H9 (cell line): ENCODE measurements at regions not wholly inside any gene's neighbourhood (a gene's known extent, or its start where the extent isn't known, plus 50 kb on each side); places are given as distances from the start of the nearest gene placed in this dataset.

ENCODE experiments used
- DNase-seq: peaks from one replicate; pipeline ENCODE4 v3.0.0-alpha.2; 2017
- H2AFZ ChIP-seq: one replicate; pipeline ENCODE4 v1.6.1; 2013; ENCODE audit warnings: mild to moderate bottlenecking, low read length, control low read depth, moderate library complexity
- H2AK5ac ChIP-seq: 2 replicates; pipeline ENCODE4 v1.6.1; 2013; ENCODE audit warnings: low read length, control low read depth, mixed read lengths; ENCODE audit not compliant: insufficient read length
- H2BK120ac ChIP-seq: one replicate; pipeline ENCODE4 v1.6.1; 2013; ENCODE audit warnings: low read depth, mild to moderate bottlenecking, low read length, control low read depth, inconsistent platforms; ENCODE audit not compliant: poor library complexity, severe bottlenecking
- H2BK12ac ChIP-seq: 2 replicates; pipeline ENCODE4 v1.6.1; 2013; ENCODE audit warnings: low read length, control low read depth, mixed read lengths, low read depth; ENCODE audit not compliant: insufficient read length
- H2BK15ac ChIP-seq: 2 replicates; pipeline ENCODE4 v1.6.1; 2013; ENCODE audit warnings: low read depth, low read length, control low read depth
- H2BK20ac ChIP-seq: one replicate; pipeline ENCODE4 v1.6.1; 2013; ENCODE audit warnings: low read depth, mild to moderate bottlenecking, low read length, control low read depth, inconsistent platforms; ENCODE audit not compliant: poor library complexity, severe bottlenecking
- H2BK5ac ChIP-seq: 2 replicates; pipeline ENCODE4 v1.6.1; 2013; ENCODE audit warnings: low read length, control low read depth, mixed read lengths; ENCODE audit not compliant: insufficient read length
- H3K14ac ChIP-seq: 2 replicates; pipeline ENCODE4 v1.6.1; 2013; ENCODE audit warnings: low read length, control low read depth; ENCODE audit not compliant: insufficient read depth
- H3K18ac ChIP-seq: 2 replicates; pipeline ENCODE4 v1.6.1; 2013; ENCODE audit warnings: low read depth, mild to moderate bottlenecking, mixed read lengths, low read length, control low read depth; ENCODE audit not compliant: insufficient read length
- H3K23ac ChIP-seq: 2 replicates; pipeline ENCODE4 v1.6.1; 2013; ENCODE audit warnings: low read length, control low read depth, mixed read lengths, low read depth; ENCODE audit not compliant: insufficient read length
- H3K23me2 ChIP-seq: 2 replicates; pipeline ENCODE4 v1.6.1; 2013; ENCODE audit warnings: low read depth, mild to moderate bottlenecking, mixed read lengths, low read length, control low read depth; ENCODE audit not compliant: insufficient read length, poor library complexity, severe bottlenecking
- H3K27ac ChIP-seq: 2 replicates; pipeline ENCODE4 v1.5.1; 2013; ENCODE audit warnings: low read length, control low read depth, mixed read lengths, low read depth; ENCODE audit not compliant: insufficient read length
- H3K27me3 ChIP-seq: 2 replicates; pipeline ENCODE4 v1.6.1; 2013; ENCODE audit warnings: low read length, control low read depth, inconsistent platforms; ENCODE audit not compliant: insufficient read depth
- H3K4ac ChIP-seq: 2 replicates; pipeline ENCODE4 v1.6.1; 2013; ENCODE audit warnings: low read depth, mild to moderate bottlenecking, control low read depth, inconsistent platforms, low read length, moderate library complexity
- H3K4me1 ChIP-seq: 2 replicates; pipeline ENCODE4 v1.6.1; 2013; ENCODE audit warnings: low read length, control low read depth, inconsistent platforms; ENCODE audit not compliant: insufficient read depth
- H3K4me2 ChIP-seq: 2 replicates; pipeline ENCODE4 v1.6.1; 2013; ENCODE audit warnings: low read length, control low read depth, mixed read lengths; ENCODE audit not compliant: insufficient read length, insufficient read depth
- H3K56ac ChIP-seq: 2 replicates; pipeline ENCODE4 v1.6.1; 2013; ENCODE audit warnings: low read depth, mild to moderate bottlenecking, mixed read lengths, low read length, control low read depth; ENCODE audit not compliant: insufficient read length
- H3K79me1 ChIP-seq: 2 replicates; pipeline ENCODE4 v1.6.1; 2013; ENCODE audit warnings: low read depth, mild to moderate bottlenecking, moderate library complexity, low read length, control low read depth, inconsistent platforms; ENCODE audit not compliant: insufficient read depth, poor library complexity, severe bottlenecking
- H3K79me2 ChIP-seq: 2 replicates; pipeline ENCODE4 v1.6.1; 2013; ENCODE audit warnings: low read length, control low read depth, inconsistent platforms; ENCODE audit not compliant: insufficient read depth
- H3K9ac ChIP-seq: 2 replicates; pipeline ENCODE4 v1.6.1; 2013; ENCODE audit warnings: low read length, control low read depth, mixed read lengths; ENCODE audit not compliant: insufficient read length; ENCODE audit errors: extremely low read depth
- H3K9me3 ChIP-seq: one replicate; pipeline ENCODE4 v1.6.1; 2013; ENCODE audit warnings: low read depth, low read length, inconsistent platforms; ENCODE audit not compliant: control insufficient read depth
- H3T11ph ChIP-seq: one replicate; pipeline ENCODE4 v1.6.1; 2013; ENCODE audit warnings: mild to moderate bottlenecking, low read length, control low read depth, inconsistent platforms
- H4K20me1 ChIP-seq: one replicate; pipeline ENCODE4 v1.6.1; 2013; ENCODE audit not compliant: control insufficient read depth, insufficient read length, insufficient read depth
- H4K5ac ChIP-seq: 2 replicates; pipeline ENCODE4 v1.6.1; 2013; ENCODE audit warnings: low read depth, mild to moderate bottlenecking, mixed read lengths, low read length, control low read depth; ENCODE audit not compliant: insufficient read length
- H4K8ac ChIP-seq: replicated peaks from 2 replicates; pipeline ENCODE4 v1.6.1; 2013; ENCODE audit warnings: low read length, control low read depth, mixed read lengths, low read depth; ENCODE audit not compliant: insufficient read length
- H4K91ac ChIP-seq: 2 replicates; pipeline ENCODE4 v1.6.1; 2013; ENCODE audit warnings: low read depth, mild to moderate bottlenecking, moderate library complexity, mixed read lengths, low read length, control low read depth; ENCODE audit not compliant: insufficient read length
- H3K27ac Mint-ChIP-seq, 3 experiments: 2 replicates in 2 of 3; 3 replicates in 1 of 3; pipeline ENCODE4 v1.8.0; 2020 to 2021; ENCODE audit warnings: mixed read lengths in 3 of 3, mild to moderate bottlenecking in 1 of 3, moderate library complexity in 1 of 3
- H3K27me3 Mint-ChIP-seq: 2 replicates; pipeline ENCODE4 v1.8.0; 2021; ENCODE audit warnings: low read depth, mild to moderate bottlenecking, moderate library complexity, mixed read lengths
- H3K36me3 Mint-ChIP-seq, 3 experiments: 2 replicates in 2 of 3; 3 replicates in 1 of 3; pipeline ENCODE4 v1.8.0; 2020 to 2021; ENCODE audit warnings: low read depth in 3 of 3, mixed read lengths in 3 of 3; ENCODE audit not compliant: insufficient read depth in 1 of 3
- H3K4me1 Mint-ChIP-seq, 2 experiments: 2 replicates each; pipeline ENCODE4 v1.8.0; 2020; ENCODE audit warnings: mixed read lengths in 2 of 2
- H3K4me3 Mint-ChIP-seq, 2 experiments: 2 replicates in 1 of 2; 3 replicates in 1 of 2; pipeline ENCODE4 v1.8.0; 2020 to 2021; ENCODE audit warnings: mild to moderate bottlenecking in 2 of 2, mixed read lengths in 2 of 2, moderate library complexity in 1 of 2
- H3K9me3 Mint-ChIP-seq, 2 experiments: 2 replicates in 1 of 2; 3 replicates in 1 of 2; pipeline ENCODE4 v1.8.0; 2020; ENCODE audit warnings: mild to moderate bottlenecking in 2 of 2, mixed read lengths in 2 of 2, moderate library complexity in 1 of 2
- CTCF ChIP-seq: fragments of 200-600 bp; sonication (generic); conservative IDR thresholded peaks from 3 replicates; pipeline ENCODE4 v1.8.0; 2021; ENCODE audit warnings: antibody characterized with exemption, mild to moderate bottlenecking
- WGBS: extraction: QIAGEN DNeasy Blood & Tissue Kit; methylation state at CpG from one replicate; pipeline ENCODE4 v1.1.7; 2013; ENCODE audit warnings: missing lambda C conversion rate, low lambda C conversion rate, mixed read lengths; ENCODE audit not compliant: insufficient read length; ENCODE audit errors: extremely low coverage; 5-methylcytosine and 5-hydroxymethylcytosine counted together

- no peak overlapping the region for H2BK20ac ChIP-seq
- H3K27ac Mint-ChIP-seq = no peak overlapping the region; a peak in 1 of 7 replicates
Measured at GRCh38 chr4:156419080-156419685, 465.5 kb upstream of the CTSO start.

More at GRCh38 chr4:156419080-156419685, 465.5 kb upstream of the CTSO start:
- Mint-ChIP-seq H3K27me3 (no peaks in the 10 kb centered on the region), H3K9me3 (peaks cover 8 to 10% of the 10 kb centered on the region in 2 experiments; a peak in 3 of 5 replicates), H3K4me3 (no peak overlapping the region), H3K36me3 (peaks cover 3 to 10% (median 3%) of the 10 kb centered on the region in 3 experiments; a peak in 6 of 7 replicates), H3K4me1 (no peaks in the 10 kb centered on the region)
- WGBS = 100% methylated on average over 1 of the region's 2 CpGs
- Histone ChIP-seq H2AK5ac (no peak overlapping the region), H2BK5ac (no peak overlapping the region), H3K14ac (no peak overlapping the region), H3K79me1 (no peaks in the 10 kb centered on the region), H2BK12ac (no peak overlapping the region), H4K91ac (no peak overlapping the region), H2BK15ac (no peak overlapping the region), H2AFZ (no peak overlapping the region), H2BK120ac (no peak overlapping the region), H3K4me1 (no peaks in the 10 kb centered on the region), H3K4me2 (no peak overlapping the region), H3K4ac (no peak overlapping the region), H4K20me1 (no peaks in the 10 kb centered on the region), H3K18ac (no peak overlapping the region), H3T11ph (no peak overlapping the region), H3K9ac (no peak overlapping the region), H3K27ac (no peak overlapping the region), H3K79me2 (no peaks in the 10 kb centered on the region), H3K56ac (no peak overlapping the region), H3K9me3 (no peaks in the 10 kb centered on the region), H3K23me2 (no peaks in the 10 kb centered on the region), H4K5ac (no peak overlapping the region), H4K8ac (no peak overlapping the region), H3K23ac (no peak overlapping the region), H3K27me3 (no peaks in the 10 kb centered on the region)
- DNase-seq = no peak
- TF ChIP-seq CTCF = no peak
